Left lobe of liver (tissue), 2 donors: ENCODE measurements at regions not wholly inside any gene's neighbourhood (a gene's known extent, or its start where the extent isn't known, plus 50 kb on each side); places are given as distances from the start of the nearest gene placed in this dataset.
"Not testable (repeated sequence)": the region's sequence is repeated elsewhere in the genome, so short reads cannot be mapped to it uniquely, and the experiment has no call there.

ENCODE experiments used
- ATAC-seq: fragments of 200-7000 bp; cut with Tn5 transposase; one replicate; pipeline ENCODE4 v1.9.1; 2020; ENCODE audit warnings: mild to moderate bottlenecking, moderate library complexity
- DNase-seq: peaks from one replicate; pipeline ENCODE4 v3.0.0-alpha.2; 2020; ENCODE audit warnings: low spot score
- donor health status: DM: no; HTN: no; CAD: no; lungs with moderate emphysema.
- donor health status: DM: no; HTN: yes; CAD: no.

DNA sequence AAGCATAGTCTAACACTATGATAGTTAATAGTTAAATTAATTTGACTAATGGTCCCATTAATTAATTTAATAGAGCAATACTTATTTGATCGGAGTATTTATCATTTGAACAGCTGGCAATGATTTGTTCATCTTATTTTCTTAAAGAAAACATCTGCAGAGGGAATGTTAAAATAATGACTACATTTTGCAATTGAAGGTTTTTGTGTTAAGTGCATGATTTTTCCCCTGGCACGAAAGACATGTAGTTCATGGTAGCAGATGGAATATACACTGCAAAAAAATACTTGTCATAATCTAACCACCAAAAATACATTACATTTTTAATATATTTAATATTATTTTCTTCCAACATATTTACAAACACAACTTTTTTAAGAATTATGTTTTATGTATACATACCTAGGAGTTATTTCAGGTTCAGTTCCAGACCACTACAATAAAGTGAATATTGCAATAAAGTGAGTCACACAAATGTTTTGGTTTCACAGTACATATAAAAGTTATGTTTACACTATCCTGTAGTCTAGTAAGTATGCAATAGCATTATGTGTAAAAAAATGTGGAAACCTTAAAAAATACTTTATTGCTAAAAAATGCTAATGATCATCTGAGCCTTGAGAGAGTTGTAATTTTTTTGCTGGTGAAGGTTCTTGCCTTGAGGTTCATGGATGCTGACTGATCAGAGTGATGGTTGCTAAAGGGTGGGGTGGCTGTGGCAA is 292.6 kb upstream of the DAB2 start:
- DNase-seq = no peak
- ATAC-seq = no peak

GRCh38 chr5:39716532-39717028 is 291.8 kb upstream of the DAB2 start:
- peak; percentile 54 for DNase-seq
- ATAC-seq = peak; percentile 94

DNA sequence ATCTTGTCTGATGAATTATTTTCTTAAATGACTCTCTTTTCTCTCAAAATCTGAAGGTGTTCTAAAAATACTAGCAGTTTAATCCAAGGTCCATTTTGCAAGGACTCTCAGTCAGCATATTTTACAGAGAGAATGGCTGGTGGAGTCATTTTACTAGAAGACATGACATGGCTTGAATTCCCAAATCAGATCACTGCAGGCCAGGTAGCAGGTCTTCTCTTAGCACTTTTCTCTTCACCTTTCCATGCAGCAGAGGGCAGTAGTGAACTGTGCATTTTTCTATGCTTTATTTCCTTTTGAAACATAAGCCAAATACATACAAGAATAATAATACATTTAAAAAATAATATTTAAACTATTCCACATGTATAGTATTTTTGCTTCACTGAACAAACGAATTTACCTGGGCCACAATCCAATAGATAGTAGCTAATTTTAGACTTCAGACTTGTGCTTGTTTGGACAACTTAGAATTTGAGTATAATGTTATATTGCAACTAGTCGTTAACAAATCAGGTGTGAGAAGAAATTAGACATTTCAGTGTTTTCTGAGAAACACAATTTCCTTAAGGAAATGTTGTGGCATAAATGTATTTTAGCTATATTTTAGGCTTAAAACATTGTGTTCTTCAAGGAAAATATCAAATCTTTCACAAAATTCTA is 289.4 kb upstream of the DAB2 start:
- ATAC-seq (peak; percentile 84), DNase-seq (no peak)

DNA sequence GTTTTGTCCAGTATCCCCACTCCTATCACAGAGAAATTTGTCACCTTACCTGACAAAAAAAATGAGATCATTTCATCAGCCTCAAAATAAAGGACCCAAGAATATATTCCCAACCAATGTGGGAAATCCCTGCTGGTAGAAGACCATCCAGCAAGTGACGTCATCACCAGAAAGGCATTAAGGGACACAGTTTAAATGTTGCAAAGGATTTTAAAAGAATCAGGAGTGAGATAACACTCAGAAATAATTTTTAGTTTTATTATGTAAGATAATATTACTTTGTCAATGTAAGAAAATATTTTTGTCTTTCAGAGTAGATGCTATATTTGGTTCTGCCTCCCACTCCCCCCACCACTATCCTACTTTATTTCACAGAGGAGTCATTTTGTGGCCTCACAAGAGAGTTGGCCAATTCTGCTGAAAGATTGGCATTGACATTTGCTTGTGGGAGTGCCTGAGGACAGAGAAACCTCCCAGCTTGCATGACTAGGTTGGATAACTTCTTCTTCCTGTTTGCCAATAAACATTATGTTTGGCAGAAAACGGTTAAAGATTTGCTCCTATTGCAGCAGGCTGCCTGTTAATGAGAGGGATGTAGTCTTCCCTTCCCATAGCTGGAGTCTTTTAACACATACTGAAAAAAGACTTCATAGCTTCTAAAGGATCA is 288.6 kb upstream of the DAB2 start:
- ATAC-seq (peak; percentile 64), DNase-seq (no peak)

- DNase-seq (no peak), ATAC-seq (no peak)
Observed at GRCh38 chr5:39712316-39713249, 287.8 kb upstream of the DAB2 start.

DNA sequence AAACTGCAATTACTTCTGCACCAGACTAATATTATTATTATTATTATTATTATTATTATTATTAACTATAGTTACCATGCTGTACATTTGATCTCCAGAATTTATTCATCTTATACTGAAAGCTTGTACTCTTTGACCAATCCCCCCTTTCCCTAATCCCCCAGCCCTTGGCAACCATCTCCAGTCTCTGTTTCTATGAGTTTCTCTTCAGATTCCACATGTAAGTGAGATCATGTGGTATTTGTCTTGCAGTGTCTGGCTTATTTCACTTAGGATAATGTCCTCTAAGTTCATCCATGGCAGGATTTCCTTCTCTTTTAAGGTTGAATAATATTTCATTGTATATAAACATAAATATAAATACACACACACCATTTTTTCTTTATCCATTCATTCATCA is 287.0 kb upstream of the DAB2 start:
- no peak for DNase-seq
- ATAC-seq = no peak

DNA sequence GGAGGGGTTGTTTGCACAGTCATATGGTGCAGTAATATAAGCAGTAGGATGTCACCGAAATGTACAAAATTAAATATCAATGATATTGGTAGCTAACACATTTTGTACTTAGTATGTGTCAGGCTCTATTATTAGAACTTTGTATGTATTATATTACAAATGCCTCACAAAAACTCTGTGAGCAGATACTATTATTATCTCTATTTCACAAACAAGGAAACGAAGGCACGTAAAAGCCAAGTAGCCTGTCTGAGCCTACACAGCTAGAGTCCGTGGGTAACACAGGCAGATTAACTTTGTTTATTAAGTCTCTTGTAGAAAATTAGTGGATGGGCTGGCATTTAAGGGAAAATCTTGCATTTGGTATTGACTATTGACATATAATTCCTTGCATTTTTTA is 284.3 kb upstream of the DAB2 start:
- DNase-seq (no peak), ATAC-seq (no peak)

- ATAC-seq = no peak
- DNase-seq = no peak
Observed at GRCh38 chr5:39702928-39703327, 278.1 kb upstream of the DAB2 start.

DNA sequence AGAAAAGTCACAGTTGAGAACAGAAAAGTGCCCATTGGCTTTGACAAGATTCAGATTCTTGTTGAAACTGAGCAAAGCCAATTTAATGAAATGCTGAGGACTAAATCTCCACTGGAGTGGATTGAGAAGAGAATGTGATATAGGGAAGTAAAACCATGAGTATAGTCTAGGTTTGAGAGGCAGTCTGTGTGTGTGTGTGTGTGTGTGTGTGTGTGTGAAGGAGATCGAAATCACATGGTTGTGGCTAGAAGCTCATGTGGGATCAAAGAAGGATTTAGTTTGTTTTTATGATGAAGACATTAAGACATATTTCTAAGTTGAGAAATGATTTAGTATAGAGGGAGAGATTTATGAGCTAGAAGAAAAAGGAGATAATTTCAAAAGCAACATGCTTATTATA is 275.7 kb upstream of the DAB2 start:
- no peak for ATAC-seq
- no peak for DNase-seq

- ATAC-seq (no peak), DNase-seq (no peak)
Observed at GRCh38 chr5:39698838-39699560, 274.2 kb upstream of the DAB2 start.

DNA sequence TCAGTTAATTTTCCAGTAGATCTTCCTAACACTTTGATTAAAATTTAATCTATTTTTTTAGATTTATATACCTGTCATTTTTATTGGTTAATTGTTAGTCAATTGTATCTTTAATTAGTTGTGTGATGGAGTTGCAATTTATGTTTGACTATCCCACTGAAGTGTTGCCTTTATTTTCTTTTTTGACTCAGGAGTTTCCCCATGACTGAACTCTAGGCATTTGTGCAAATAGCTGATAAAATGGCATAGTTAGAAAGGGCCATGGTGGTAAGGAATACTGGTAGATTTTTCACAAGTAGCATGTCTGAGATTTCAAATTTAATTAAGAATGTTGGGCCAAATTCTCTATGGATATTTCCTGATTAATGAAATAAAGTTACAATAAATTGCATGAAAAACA is 273.1 kb upstream of the DAB2 start:
- ATAC-seq (no peak), DNase-seq (no peak)

- DNase-seq (no peak), ATAC-seq (peak; percentile 75)
Observed at GRCh38 chr5:39696672-39697398, 272.1 kb upstream of the DAB2 start.

- ATAC-seq (peak; percentile 95), DNase-seq (no peak)
Observed at GRCh38 chr5:39691993-39692392, 267.2 kb upstream of the DAB2 start.

DNA sequence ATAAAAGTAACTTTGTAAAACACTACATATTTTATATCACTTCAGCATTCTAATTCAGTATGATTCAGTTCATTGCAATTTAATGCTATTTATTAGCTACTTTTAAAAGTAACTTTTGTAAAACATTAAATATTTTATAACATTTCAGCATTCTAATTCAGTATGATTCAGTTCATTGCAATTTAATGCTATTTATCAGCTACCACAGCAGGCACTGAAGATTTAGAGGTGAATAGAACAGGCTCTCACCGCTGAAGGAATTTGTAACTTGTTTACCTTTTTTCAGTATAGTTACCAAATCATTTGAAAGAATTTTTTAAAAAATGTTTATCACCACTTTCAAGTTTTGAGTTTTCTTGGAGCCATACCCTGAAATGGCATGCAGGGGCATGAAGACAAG is 266.4 kb upstream of the DAB2 start:
- DNase-seq = no peak
- ATAC-seq = no peak

GRCh38 chr5:39689919-39690318 is 265.1 kb upstream of the DAB2 start:
- DNase-seq (no peak), ATAC-seq (no peak)

- not testable (repeated sequence) for DNase-seq, ATAC-seq
Observed at GRCh38 chr5:39687924-39688323, 263.1 kb upstream of the DAB2 start.

- ATAC-seq (peak; percentile 82), DNase-seq (no peak)
Observed at GRCh38 chr5:39680213-39680612, 255.4 kb upstream of the DAB2 start.

GRCh38 chr5:39678534-39678933 is 253.8 kb upstream of the DAB2 start:
- DNase-seq (no peak), ATAC-seq (no peak)

DNA sequence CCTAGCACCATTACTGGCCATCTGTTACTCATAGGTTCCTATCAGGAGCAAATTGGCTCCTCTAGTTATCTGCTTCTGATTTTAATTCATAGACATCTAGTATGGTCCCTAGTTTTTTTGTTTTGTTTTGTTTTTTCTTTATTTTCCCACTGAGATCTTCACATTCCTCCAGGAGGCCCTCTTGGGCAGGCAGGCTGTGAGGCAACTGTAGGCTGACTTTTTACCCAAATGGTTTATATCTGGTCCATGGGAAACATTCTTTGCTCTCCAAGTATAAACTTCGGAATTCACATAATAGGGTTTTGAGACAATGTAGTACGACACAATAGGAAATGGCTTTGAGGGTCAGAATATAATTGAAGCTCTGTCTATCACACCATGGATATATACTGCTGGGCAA is 250.9 kb upstream of the DAB2 start:
- no peak for DNase-seq

More for the DNA sequence above, 250.9 kb upstream of the DAB2 start:
- ATAC-seq = no peak
